ENCODE measurements at regions not wholly inside any gene's neighbourhood (a gene's known extent, or its start where the extent isn't known, plus 50 kb on each side); places are given as distances from the start of the nearest gene placed in this dataset.

- intact Hi-C loops (cut with micrococcal nuclease) = no loop called here
- no peak for DNase-seq
- Histone ChIP-seq H3K36me3 (no peaks in the 10 kb centered on the region), H3K27me3 (ENCODE audit: low read depth) (no peaks in the 10 kb centered on the region), H3K27ac (replicated peaks) (peak overlapping the region; percentile 53), H3K4me3 (peak overlapping the region; percentile 38), H3K4me1 (peaks cover 47% of the 10 kb centered on the region), H3K9me3 (replicated peaks) (no peaks in the 10 kb centered on the region)
- no peak for TF ChIP-seq CTCF (IDR thresholded peaks at IDR 0.05; ENCODE audit: borderline replicate concordance)
These were observed 665.5 kb upstream of the ZNF608 start for GRCh38 chr5:125411744-125412560.

GRCh38 chr5:125412561-125413495 lies 666.4 kb upstream of the ZNF608 start:
- H3K4me3 ChIP-seq = peak overlapping the region; percentile 38
- intact Hi-C loops (cut with micrococcal nuclease) = no loop called here
- H3K36me3 ChIP-seq = no peaks in the 10 kb centered on the region
- H3K4me1 ChIP-seq = peaks cover 47% of the 10 kb centered on the region
- DNase-seq = peak; percentile 61
- TF ChIP-seq CTCF (IDR thresholded peaks at IDR 0.05; ENCODE audit: borderline replicate concordance) = peak; percentile 55
- H3K27me3 ChIP-seq (ENCODE audit: low read depth) = no peaks in the 10 kb centered on the region
- H3K9me3 ChIP-seq (replicated peaks) = no peaks in the 10 kb centered on the region
- peak overlapping the region; percentile 53 for H3K27ac ChIP-seq (replicated peaks)

GRCh38 chr5:125413496-125414274 lies 667.2 kb upstream of the ZNF608 start:
- H3K27me3 ChIP-seq (ENCODE audit: low read depth) = no peaks in the 10 kb centered on the region
- DNase-seq = no peak
- H3K4me1 ChIP-seq = peaks cover 45% of the 10 kb centered on the region
- intact Hi-C loops (cut with micrococcal nuclease) = no loop called here
- no peak overlapping the region for H3K27ac ChIP-seq (replicated peaks)
- H3K4me3 ChIP-seq = no peak overlapping the region
- H3K36me3 ChIP-seq = no peaks in the 10 kb centered on the region
- TF ChIP-seq CTCF (IDR thresholded peaks at IDR 0.05; ENCODE audit: borderline replicate concordance) = no peak
- H3K9me3 ChIP-seq (replicated peaks) = no peaks in the 10 kb centered on the region

GRCh38 chr5:125415126-125415525 lies 668.7 kb upstream of the ZNF608 start:
- intact Hi-C loops (cut with micrococcal nuclease) = no loop called here
- Histone ChIP-seq H3K9me3 (replicated peaks) (no peaks in the 10 kb centered on the region), H3K27ac (replicated peaks) (no peak overlapping the region), H3K36me3 (no peaks in the 10 kb centered on the region), H3K4me1 (peaks cover 35% of the 10 kb centered on the region), H3K27me3 (ENCODE audit: low read depth) (no peaks in the 10 kb centered on the region), H3K4me3 (no peak overlapping the region)
- no peak for TF ChIP-seq CTCF (IDR thresholded peaks at IDR 0.05; ENCODE audit: borderline replicate concordance)
- no peak for DNase-seq

- Histone ChIP-seq H3K27ac (replicated peaks) (no peak overlapping the region), H3K9me3 (replicated peaks) (no peaks in the 10 kb centered on the region), H3K27me3 (ENCODE audit: low read depth) (no peaks in the 10 kb centered on the region), H3K36me3 (no peaks in the 10 kb centered on the region), H3K4me3 (no peak overlapping the region), H3K4me1 (peaks cover 26% of the 10 kb centered on the region)
- no peak for TF ChIP-seq CTCF (IDR thresholded peaks at IDR 0.05; ENCODE audit: borderline replicate concordance)
- no peak for DNase-seq
- intact Hi-C loops (cut with micrococcal nuclease) = no loop called here
These were observed 669.6 kb upstream of the ZNF608 start for GRCh38 chr5:125416055-125416454.

Measured in left ventricle myocardium inferior (tissue), 1 donor.